Fibroblast of skin of back (primary cell): ENCODE measurements at regions not wholly inside any gene's neighbourhood (a gene's known extent, or its start where the extent isn't known, plus 50 kb on each side); places are given as distances from the start of the nearest gene placed in this dataset.

Source experiments
- DNase-seq: peaks from one replicate; pipeline ENCODE4 v3.0.0-alpha.2; 2013

GRCh38 chr2:191560411-191560980, 117.4 kb upstream of the NABP1 start:
- no peak for DNase-seq

GRCh38 chr2:191565120-191565519, 112.8 kb upstream of the NABP1 start:
- no peak for DNase-seq

- no peak for DNase-seq
These were observed 112.2 kb upstream of the NABP1 start for GRCh38 chr2:191565647-191566198.

GRCh38 chr2:191566344-191566743, 111.6 kb upstream of the NABP1 start:
- peak; percentile 65 for DNase-seq

- no peak for DNase-seq
These were observed 110.7 kb upstream of the NABP1 start for GRCh38 chr2:191567206-191567605.

- no peak for DNase-seq
These were observed 108.9 kb upstream of the NABP1 start for GRCh38 chr2:191569025-191569424.

- peak; percentile 67 for DNase-seq
These were observed 106.7 kb upstream of the NABP1 start for GRCh38 chr2:191571163-191571769.

GRCh38 chr2:191572319-191572718, 105.6 kb upstream of the NABP1 start:
- DNase-seq, result no peak

GRCh38 chr2:191573216-191573615, 104.7 kb upstream of the NABP1 start:
- no peak for DNase-seq

- peak; percentile 22 for DNase-seq
These were observed 103.7 kb upstream of the NABP1 start for GRCh38 chr2:191574232-191574631.

- DNase-seq, result no peak
These were observed 100.3 kb upstream of the NABP1 start for GRCh38 chr2:191577605-191578004.

GRCh38 chr2:191578031-191578430, 99.9 kb upstream of the NABP1 start:
- no peak for DNase-seq

- peak; percentile 37 for DNase-seq
These were observed 97.4 kb upstream of the NABP1 start for GRCh38 chr2:191580581-191580980.

- no peak for DNase-seq
These were observed 96.9 kb upstream of the NABP1 start for GRCh38 chr2:191581003-191581402.

- DNase-seq, result peak; percentile 89
These were observed 95.6 kb upstream of the NABP1 start for GRCh38 chr2:191582355-191582754.

GRCh38 chr2:191591025-191591424, 86.9 kb upstream of the NABP1 start:
- no peak for DNase-seq

GRCh38 chr2:191593622-191594385, 84.1 kb upstream of the NABP1 start:
- peak; percentile 39 for DNase-seq

GRCh38 chr2:191597186-191597751, 80.7 kb upstream of the NABP1 start:
- DNase-seq, result no peak

- DNase-seq, result no peak
These were observed 79.6 kb upstream of the NABP1 start for GRCh38 chr2:191598296-191598695.

- DNase-seq, result no peak
These were observed 76.9 kb upstream of the NABP1 start for GRCh38 chr2:191601060-191601459.

- DNase-seq, result no peak
These were observed 73.8 kb upstream of the NABP1 start for GRCh38 chr2:191604154-191604553.

GRCh38 chr2:191607096-191607495, 70.8 kb upstream of the NABP1 start:
- no peak for DNase-seq

GRCh38 chr2:191610756-191611155, 67.2 kb upstream of the NABP1 start:
- DNase-seq, result no peak
